Heart left ventricle (tissue), 13 donors: ENCODE measurements at regions not wholly inside any gene's neighbourhood (a gene's known extent, or its start where the extent isn't known, plus 50 kb on each side); places are given as distances from the start of the nearest gene placed in this dataset.

Experiments
- CTCF ChIP-seq, 12 donors: fragments of 200-600 bp; sonication (generic) in 4 of 12; IDR thresholded peaks; one replicate each; pipeline versions ENCODE4 v1.5.0 to v1.8.0; 2018 to 2022; ENCODE audit warnings: antibody characterized with exemption in 12 of 12, mild to moderate bottlenecking in 5 of 12
- POLR2A ChIP-seq, 2 donors: fragments of 450-650 bp; IDR thresholded peaks; one replicate each; pipeline ENCODE4 v1.6.1; 2017; ENCODE audit warnings: antibody characterized with exemption in 2 of 2, mild to moderate bottlenecking in 2 of 2, moderate library complexity in 2 of 2
- donor health status: ischemic (EF 13 %, LVEDD 7.1; RV severe dilation, severe dysfunction).
- donor health status: DM: no; HTN: yes; CAD: no.
- donor health status: DM: no; HTN: no; CAD: no.
- donor health status: ischemic (EF 25% LVEDD 6.9; RV normal size, moderate dysfunction).
- donor health status: ischemic (EF 25% LVEDD 5.7; RV mildly dilated, moderate dysfunction).
- donor health status: ischemic (EF 35%, LVEDD 5.7; RV mildly dilated, moderate dysfunction).
- donor health status: nonischemic (EF 11% LVEDD 7.7; RV severe dilation, severe dysfunction).
- donor health status: DM: yes; HTN: yes; CAD: no.
- donor health status: PGD.
- donor health status: ischemic (EF 29% LVEDD 5.4; RV normal size, mild dysfunction).
- donor health status: nonischemic (EF 23%, LVEDD 6.1; RV moderate dilation, normal function).

- TF ChIP-seq CTCF (IDR thresholded peaks at IDR 0.05) (no peak), POLR2A (IDR thresholded peaks at IDR 0.05) (no peak)
Measured at GRCh38 chr1:30658014-30658336, 65.4 kb downstream of the MATN1 start.
